HepG2 (cell line): ENCODE measurements at regions not wholly inside any gene's neighbourhood (a gene's known extent, or its start where the extent isn't known, plus 50 kb on each side); places are given as distances from the start of the nearest gene placed in this dataset.

Experiments
- AHDC1 ChIP-seq: sonication (generic); formaldehyde crosslinking; IDR thresholded peaks from 2 replicates; pipeline ENCODE4 v1.5.1; 2020; ENCODE audit warnings: mild to moderate bottlenecking, missing genetic modification reagents, borderline replicate concordance
- ARNT ChIP-seq: fragments of 450-650 bp; IDR thresholded peaks from 2 replicates; pipeline ENCODE4 v1.6.1; 2017
- ATF5 ChIP-seq: sonication (generic); formaldehyde crosslinking; IDR thresholded peaks from 2 replicates; pipeline ENCODE4 v1.4.0; 2020; ENCODE audit warnings: mild to moderate bottlenecking, low read depth, missing genetic modification reagents
- ETV5 ChIP-seq: IDR thresholded peaks from 2 replicates; pipeline ENCODE4 v1.6.1; 2018; ENCODE audit warnings: missing biosample characterization, missing genetic modification reagents, inconsistent platforms, borderline replicate concordance
- FOSL2 ChIP-seq: sonication (generic); formaldehyde crosslinking; IDR thresholded peaks from 2 replicates; pipeline ENCODE4 v1.4.0; 2020; ENCODE audit warnings: missing genetic modification reagents
- MBD4 ChIP-seq: IDR thresholded peaks from 2 replicates; pipeline ENCODE4 v1.6.1; 2012; ENCODE audit warnings: low read length, inconsistent platforms, borderline replicate concordance
- PAWR ChIP-seq: sonication (generic); formaldehyde crosslinking; IDR thresholded peaks from 2 replicates; pipeline ENCODE4 v1.4.0; 2020; ENCODE audit warnings: missing genetic modification reagents, mild to moderate bottlenecking, borderline replicate concordance
- RXRB ChIP-seq: IDR thresholded peaks from 2 replicates; pipeline ENCODE4 v1.6.1; 2016; ENCODE audit warnings: borderline replicate concordance, missing genetic modification reagents, missing compliant biosample characterization
- SALL1 ChIP-seq: sonication (generic); formaldehyde crosslinking; IDR thresholded peaks from 2 replicates; pipeline ENCODE4 v1.8.0; 2022; ENCODE audit warnings: mild to moderate bottlenecking, missing genetic modification reagents
- STAT5B ChIP-seq: sonication (generic); formaldehyde crosslinking; IDR thresholded peaks from 2 replicates; pipeline ENCODE4 v1.4.0; 2020; ENCODE audit warnings: missing genetic modification reagents
- TARDBP ChIP-seq: sonication (generic); formaldehyde crosslinking; IDR thresholded peaks from 2 replicates; pipeline ENCODE4 v1.8.0; 2022; ENCODE audit warnings: mild to moderate bottlenecking, missing genetic modification reagents
- THYN1 ChIP-seq: sonication (generic); formaldehyde crosslinking; IDR thresholded peaks from 2 replicates; pipeline ENCODE4 v1.8.1; 2023; ENCODE audit warnings: low read depth, mild to moderate bottlenecking, moderate library complexity, missing genetic modification reagents, borderline replicate concordance
- ZBTB43 ChIP-seq: sonication (generic); formaldehyde crosslinking; conservative IDR thresholded peaks from 2 replicates; pipeline ENCODE4 v1.4.0; 2020; ENCODE audit warnings: missing genetic modification reagents
- ZNF784 ChIP-seq: sonication (generic); formaldehyde crosslinking; IDR thresholded peaks from 2 replicates; pipeline ENCODE4 v1.5.1; 2020; ENCODE audit warnings: missing genetic modification reagents, mild to moderate bottlenecking, borderline replicate concordance
- ZNF841 ChIP-seq: sonication (generic); formaldehyde crosslinking; IDR thresholded peaks from 2 replicates; pipeline ENCODE4 v1.8.1; 2023; ENCODE audit warnings: missing genetic modification reagents, borderline replicate concordance
- ZUFSP ChIP-seq: sonication (generic); formaldehyde crosslinking; IDR thresholded peaks from 2 replicates; pipeline ENCODE4 v1.9.0; 2021; ENCODE audit warnings: missing genetic modification reagents, mild to moderate bottlenecking, borderline replicate concordance

GRCh38 chr2:234763002-234763873 lies 188.6 kb upstream of the SH3BP4 start (continued):
- no peak; the same call in 1 of the 2 replicates for TF ChIP-seq AHDC1
- TF ChIP-seq ZUFSP (CRISPR knock-in tag): no peak
- TF ChIP-seq ZBTB43 (CRISPR knock-in tag): no peak
- TF ChIP-seq FOSL2 (CRISPR knock-in tag): peak; percentile 94
- TF ChIP-seq ZNF841 (CRISPR knock-in tag): no peak
- TF ChIP-seq RXRB (CRISPR knock-in tag): peak; percentile 24; the same call in 1 of the 2 replicates
- TF ChIP-seq ZNF784 (CRISPR knock-in tag): no peak
- TF ChIP-seq ATF5: no peak
- peak; percentile 51; the same call in 1 of the 2 replicates for TF ChIP-seq SALL1 (CRISPR knock-in tag)
- 0 out of 2 replicates have a peak, but pooled peaks have one; percentile 48 for TF ChIP-seq MBD4
- TF ChIP-seq TARDBP: peak; percentile 46; the same call in 1 of the 2 replicates
- TF ChIP-seq ETV5: peak; percentile 78; the same call in 1 of the 2 replicates
- TF ChIP-seq THYN1 (CRISPR knock-in tag): no peak
- no peak for TF ChIP-seq STAT5B
- TF ChIP-seq PAWR (CRISPR knock-in tag): no peak
- TF ChIP-seq ARNT: no peak
